ES-I3 (cell line): ENCODE measurements at regions not wholly inside any gene's neighbourhood (a gene's known extent, or its start where the extent isn't known, plus 50 kb on each side); places are given as distances from the start of the nearest gene placed in this dataset.

ENCODE experiments used
- H3K36me3 ChIP-seq: 2 replicates; pipeline ENCODE4 v1.6.1; 2013; ENCODE audit warnings: mild to moderate bottlenecking, low read length, control low read depth, moderate library complexity; ENCODE audit not compliant: insufficient read depth
- H3K4me1 ChIP-seq: 2 replicates; pipeline ENCODE4 v1.6.1; 2013; ENCODE audit warnings: mild to moderate bottlenecking, control low read depth, low read length; ENCODE audit not compliant: insufficient read depth
- H3K9ac ChIP-seq: 2 replicates; pipeline ENCODE4 v1.6.1; 2013; ENCODE audit warnings: low read depth, mild to moderate bottlenecking, low read length, moderate library complexity
- H3K9me3 ChIP-seq: 2 replicates; pipeline ENCODE4 v1.6.1; 2013; ENCODE audit warnings: mild to moderate bottlenecking, low read length, moderate library complexity; ENCODE audit not compliant: control insufficient read depth, insufficient read depth

GRCh38 chr14:38145142-38145541, 62.6 kb upstream of the SSTR1 start:
- Histone ChIP-seq H3K9me3 (no peaks in the 10 kb centered on the region), H3K36me3 (no peaks in the 10 kb centered on the region), H3K4me1 (peaks cover 28% of the 10 kb centered on the region), H3K9ac (no peak overlapping the region)

- Histone ChIP-seq H3K9ac (no peak overlapping the region), H3K9me3 (no peaks in the 10 kb centered on the region), H3K4me1 (0 out of 2 replicates have a peak, but pooled peaks cover under 1% of the 10 kb centered on the region), H3K36me3 (no peaks in the 10 kb centered on the region)
Observed at GRCh38 chr14:38150075-38150474, 57.6 kb upstream of the SSTR1 start.
